Testis (tissue), 2 donors: ENCODE measurements at regions not wholly inside any gene's neighbourhood (a gene's known extent, or its start where the extent isn't known, plus 50 kb on each side); places are given as distances from the start of the nearest gene placed in this dataset.

ENCODE experiments used
- DNase-seq: peaks from one replicate; pipeline ENCODE4 v3.0.0-alpha.2; 2019
- H3K27ac ChIP-seq, 2 donors: fragments of 200-600 bp; sonication (generic); one replicate each; pipeline ENCODE4 v1.5.1; 2019
- H3K27me3 ChIP-seq: fragments of 200-600 bp; sonication (generic); one replicate; pipeline ENCODE4 v1.5.1; 2019
- H3K36me3 ChIP-seq: fragments of 200-600 bp; sonication (generic); one replicate; pipeline ENCODE4 v1.5.1; 2017; ENCODE audit warnings: low read depth; ENCODE audit errors: missing control alignments
- H3K4me1 ChIP-seq: fragments of 200-600 bp; sonication (generic); one replicate; pipeline ENCODE4 v1.5.1; 2019
- H3K4me3 ChIP-seq, 2 donors: fragments of 200-600 bp; sonication (generic); one replicate each; pipeline ENCODE4 v1.5.1; 2017 to 2019
- H3K9me3 ChIP-seq: fragments of 200-600 bp; sonication (generic); one replicate; pipeline ENCODE4 v1.5.1; 2017
- CTCF ChIP-seq, 3 experiments: fragments of 450-650 bp in 2 of 3; fragments of 200-600 bp in 1 of 3; sonication (generic) in 1 of 3; IDR thresholded peaks; one replicate each; pipeline ENCODE4 v1.5.1; 2016 to 2019; ENCODE audit warnings: antibody characterized with exemption in 3 of 3, mild to moderate bottlenecking in 2 of 3, moderate library complexity in 1 of 3
- POLR2A ChIP-seq: fragments of 450-650 bp; IDR thresholded peaks from one replicate; pipeline ENCODE4 v1.6.1; 2017; ENCODE audit warnings: antibody characterized with exemption, mild to moderate bottlenecking, moderate library complexity
- intact Hi-C: fragments of 100-400 bp; cut with DNase I; formaldehyde crosslinking; loops from one replicate; pipeline ENCODE4 v1.15.1; 2023; ENCODE audit warnings: low total_unique reads

- TF ChIP-seq CTCF (IDR thresholded peaks at IDR 0.05) (no peak), POLR2A (no peak)
- no peaks in the 10 kb centered on the region for H3K9me3 ChIP-seq
- intact Hi-C loops: no loop called here
Observed at GRCh38 chr6:122555561-122555960, 54.6 kb upstream of the PKIB start.

GRCh38 chr6:122558080-122558479 lies 52.1 kb upstream of the PKIB start:
- Histone ChIP-seq H3K4me1 (no peaks in the 10 kb centered on the region), H3K36me3 (no peaks in the 10 kb centered on the region), H3K9me3 (no peaks in the 10 kb centered on the region), H3K27ac (no peak overlapping the region), H3K4me3 (no peak overlapping the region), H3K27me3 (no peaks in the 10 kb centered on the region)
- no peak for TF ChIP-seq CTCF (IDR thresholded peaks at IDR 0.05)
- no peak for TF ChIP-seq POLR2A
- DNase-seq: no peak
- intact Hi-C loops: no loop called here

More at GRCh38 chr6:122555561-122555960, 54.6 kb upstream of the PKIB start:
- no peak for DNase-seq
- Histone ChIP-seq H3K4me1 (no peaks in the 10 kb centered on the region), H3K4me3 (no peak overlapping the region), H3K27ac (no peak overlapping the region), H3K36me3 (no peaks in the 10 kb centered on the region), H3K27me3 (no peaks in the 10 kb centered on the region)
